Mucosa of gallbladder (tissue), 1 donor: ENCODE measurements at regions not wholly inside any gene's neighbourhood (a gene's known extent, or its start where the extent isn't known, plus 50 kb on each side); places are given as distances from the start of the nearest gene placed in this dataset.
"Not testable (repeated sequence)": the region's sequence is repeated elsewhere in the genome, so short reads cannot be mapped to it uniquely, and the experiment has no call there.

Source experiments
- DNase-seq: peaks from one replicate; pipeline ENCODE4 v3.0.0-alpha.2; 2020; ENCODE audit warnings: low spot score
- donor health status: DM: no; HTN: no; CAD: no.

- DNase-seq = peak; percentile 25
Measured at GRCh38 chr2:189309331-189309730, 129.8 kb upstream of the COL5A2 start.

- DNase-seq = no peak
Measured at GRCh38 chr2:189312211-189312610, 129.1 kb upstream of the WDR75 start.

- DNase-seq = no peak
Measured at GRCh38 chr2:189312643-189313042, 128.6 kb upstream of the WDR75 start.

GRCh38 chr2:189318761-189319160 is 122.5 kb upstream of the WDR75 start:
- no peak for DNase-seq

GRCh38 chr2:189319424-189319823 is 121.8 kb upstream of the WDR75 start:
- not testable (repeated sequence) for DNase-seq

GRCh38 chr2:189327879-189328847 is 113.1 kb upstream of the WDR75 start:
- no peak for DNase-seq

- DNase-seq = no peak
Measured at GRCh38 chr2:189328848-189329245, 112.4 kb upstream of the WDR75 start.

- no peak for DNase-seq
Measured at GRCh38 chr2:189336276-189336975, 104.8 kb upstream of the WDR75 start.

- DNase-seq = no peak
Measured at GRCh38 chr2:189337656-189338055, 103.6 kb upstream of the WDR75 start.

GRCh38 chr2:189338115-189338514 is 103.2 kb upstream of the WDR75 start:
- DNase-seq = no peak

GRCh38 chr2:189341077-189341476 is 100.2 kb upstream of the WDR75 start:
- DNase-seq = no peak

- no peak for DNase-seq
Measured at GRCh38 chr2:189344043-189344442, 97.2 kb upstream of the WDR75 start.

- peak; percentile 57 for DNase-seq
Measured at GRCh38 chr2:189347540-189347939, 93.7 kb upstream of the WDR75 start.

- DNase-seq = no peak
Measured at GRCh38 chr2:189348369-189348768, 92.9 kb upstream of the WDR75 start.

GRCh38 chr2:189350540-189351209 is 90.6 kb upstream of the WDR75 start:
- peak; percentile 51 for DNase-seq

- not testable (repeated sequence) for DNase-seq
Measured at GRCh38 chr2:189351933-189352332, 89.3 kb upstream of the WDR75 start.

GRCh38 chr2:189357375-189357774 is 83.9 kb upstream of the WDR75 start:
- DNase-seq = not testable (repeated sequence)

GRCh38 chr2:189360861-189361260 is 80.4 kb upstream of the WDR75 start:
- DNase-seq = no peak

GRCh38 chr2:189362283-189362682 is 79.0 kb upstream of the WDR75 start:
- DNase-seq = no peak

GRCh38 chr2:189363559-189363958 is 77.7 kb upstream of the WDR75 start:
- DNase-seq = no peak

GRCh38 chr2:189364607-189365006 is 76.7 kb upstream of the WDR75 start:
- DNase-seq = no peak

GRCh38 chr2:189366349-189366748 is 74.9 kb upstream of the WDR75 start:
- DNase-seq = no peak
